Glomerular visceral epithelial cell (primary cell): ENCODE measurements at regions not wholly inside any gene's neighbourhood (a gene's known extent, or its start where the extent isn't known, plus 50 kb on each side); places are given as distances from the start of the nearest gene placed in this dataset.
A peak's percentile ranks its signal among the peaks of the same experiment; 100 is the strongest.
"Not testable (repeated sequence)": the region's sequence is repeated elsewhere in the genome, so short reads cannot be mapped to it uniquely, and the experiment has no call there.

Source experiments
- DNase-seq: peaks from one replicate; pipeline ENCODE4 v3.0.0-alpha.2; 2016; ENCODE audit errors: extremely low spot score

DNA sequence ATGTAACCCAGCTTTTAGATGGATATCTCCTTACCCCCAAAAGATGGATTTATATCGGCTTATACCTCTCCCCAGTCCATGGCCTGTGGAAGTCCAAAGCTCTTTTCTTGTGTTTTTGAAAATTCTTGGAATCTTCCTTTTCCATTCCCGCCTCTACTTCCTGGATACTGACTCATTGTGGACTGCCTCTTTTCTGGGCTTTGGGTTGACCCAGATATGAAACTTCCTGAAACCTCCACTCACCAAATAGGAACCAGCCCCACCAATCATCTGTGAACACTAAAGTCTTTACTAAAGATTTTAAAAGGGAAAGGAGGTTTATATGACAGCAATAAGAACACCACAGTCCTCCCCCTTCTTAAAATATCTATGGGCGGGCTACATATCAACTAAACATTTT is 163.4 kb upstream of the SYN3 start:
- no peak for DNase-seq

DNA sequence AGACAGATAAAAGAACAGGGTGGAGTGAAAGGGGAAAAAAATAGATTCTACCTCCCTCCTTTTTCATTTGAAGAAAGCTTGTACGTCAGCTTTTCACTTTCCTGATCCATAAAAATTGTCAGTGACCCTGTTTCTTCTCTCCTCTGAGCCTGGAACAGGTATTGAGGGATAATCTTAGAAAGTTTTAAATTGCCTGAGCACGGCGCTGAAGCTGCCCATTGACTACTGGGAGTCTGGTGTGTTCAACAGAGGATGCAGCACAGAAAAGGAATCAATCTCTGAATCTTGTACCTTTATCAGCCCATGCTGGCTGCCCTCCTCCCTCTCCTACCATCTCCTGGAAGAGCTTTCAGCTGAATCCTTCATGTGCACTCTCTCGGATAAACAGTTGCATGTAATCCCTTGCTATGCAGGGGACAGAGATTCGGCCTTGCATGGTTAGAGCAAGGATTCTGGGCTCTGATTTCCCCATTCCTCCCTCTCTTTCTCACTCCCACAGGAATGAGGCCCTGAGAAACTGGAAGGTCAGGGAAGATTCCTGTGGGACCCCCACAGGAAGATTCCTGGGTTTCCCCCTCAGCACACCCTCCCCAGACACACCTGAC is 162.4 kb upstream of the SYN3 start:
- DNase-seq: no peak

DNA sequence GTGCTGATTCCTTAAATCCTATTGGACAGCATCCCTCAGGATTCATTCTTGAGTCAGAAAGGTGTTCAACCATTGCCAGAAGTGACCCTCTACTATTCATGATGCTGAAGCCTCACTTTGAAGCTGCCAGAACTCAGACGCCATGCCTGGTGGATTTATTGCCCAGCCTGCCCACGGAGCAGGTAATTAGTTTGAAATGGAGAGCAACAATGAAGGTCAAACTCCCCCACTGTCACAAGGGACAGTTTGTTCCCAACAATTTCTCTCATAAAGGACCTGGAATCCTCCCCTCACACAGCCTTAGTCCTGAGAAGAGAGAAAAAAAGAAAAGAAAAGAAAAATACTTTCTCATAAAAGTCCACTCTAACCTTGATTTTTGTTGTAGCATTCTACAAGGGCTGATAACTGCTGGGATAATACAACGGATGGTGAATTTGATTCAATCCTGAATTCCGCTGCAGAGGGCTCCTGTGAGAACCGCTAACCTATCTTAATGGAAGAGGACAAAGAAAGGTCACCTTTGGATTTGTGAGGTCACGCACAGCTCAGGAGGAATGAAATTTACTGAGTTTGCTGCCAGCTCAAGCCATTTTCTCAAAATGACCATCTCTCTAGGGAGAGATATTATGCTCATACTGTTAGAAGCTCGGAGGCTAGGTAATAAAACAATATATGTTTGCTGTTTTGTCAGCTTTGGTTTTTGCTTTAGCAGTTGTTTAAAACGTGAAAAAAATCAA is 161.6 kb upstream of the SYN3 start:
- DNase-seq: no peak

DNA sequence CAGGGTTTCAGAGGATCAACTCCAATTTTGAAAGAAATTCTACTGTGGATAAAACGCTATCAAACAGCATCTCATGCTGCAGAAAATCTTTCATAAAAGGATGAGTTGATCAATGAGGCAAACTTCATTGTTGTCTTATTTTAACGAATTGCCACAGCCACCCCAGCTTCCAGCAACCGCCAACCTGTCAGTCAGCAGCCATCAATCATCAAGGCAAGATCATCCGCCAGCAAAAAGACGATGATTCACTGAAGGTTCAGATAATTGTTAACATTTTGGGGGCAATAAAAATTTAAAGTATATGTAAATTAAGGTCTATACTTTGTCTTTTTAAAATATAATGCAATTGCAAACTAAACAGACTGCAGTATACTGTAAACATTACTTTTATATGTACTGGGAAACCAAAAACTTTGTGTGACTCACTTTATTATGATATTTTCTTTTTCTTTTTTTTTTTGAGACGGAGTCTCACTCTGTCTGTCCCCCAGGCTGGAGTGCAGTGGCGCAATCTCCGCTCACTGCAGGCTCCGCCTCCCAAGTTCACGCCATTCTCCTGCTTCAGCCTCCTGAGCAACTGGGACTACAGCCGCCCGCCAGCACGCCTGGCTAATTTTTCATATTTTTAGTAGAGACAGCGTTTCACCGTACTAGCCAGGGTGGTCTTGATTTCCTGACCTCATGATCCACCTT is 155.3 kb upstream of the SYN3 start:
- no peak for DNase-seq

DNA sequence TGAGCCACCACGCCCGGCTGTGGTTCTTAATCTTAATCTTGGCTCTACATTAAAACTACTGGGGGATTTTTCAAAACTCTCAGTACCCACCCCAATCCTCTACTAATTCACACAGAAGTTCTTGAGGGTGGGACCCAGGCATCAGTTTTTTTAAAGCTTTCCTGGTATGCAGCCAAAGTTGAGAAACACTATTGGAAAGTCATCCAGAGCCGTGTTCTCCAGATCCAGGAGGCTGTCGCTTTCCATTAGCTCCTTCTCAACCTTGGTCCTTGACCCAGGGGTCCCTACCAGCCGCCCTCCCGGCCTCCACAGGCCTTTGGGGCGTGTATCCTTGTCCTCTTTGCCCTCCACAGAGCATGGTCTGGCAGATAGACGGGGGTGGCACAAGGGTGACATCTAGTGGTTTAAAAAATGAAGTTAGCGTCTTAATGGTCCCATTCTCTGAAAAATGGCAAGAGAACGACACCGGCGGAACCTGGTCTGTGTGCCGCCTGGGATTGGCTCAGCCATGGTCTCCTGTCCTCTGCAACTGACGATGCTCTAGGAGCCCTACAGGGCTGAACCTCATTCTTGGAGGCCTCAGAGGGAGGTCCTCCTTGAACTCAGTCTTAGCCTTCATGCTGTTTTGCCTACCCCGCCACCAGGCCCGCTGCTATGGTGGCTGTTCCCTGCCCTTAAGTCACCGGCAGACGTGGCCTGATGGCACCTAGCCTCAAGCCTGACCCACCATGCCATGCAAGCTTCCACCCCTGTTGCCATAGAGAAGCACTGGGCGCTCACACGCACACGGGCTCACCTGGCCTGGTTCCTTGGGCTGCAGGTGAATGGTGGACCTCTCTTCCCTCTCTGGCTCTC is 152.0 kb upstream of the SYN3 start:
- DNase-seq: peak; percentile 22

DNA sequence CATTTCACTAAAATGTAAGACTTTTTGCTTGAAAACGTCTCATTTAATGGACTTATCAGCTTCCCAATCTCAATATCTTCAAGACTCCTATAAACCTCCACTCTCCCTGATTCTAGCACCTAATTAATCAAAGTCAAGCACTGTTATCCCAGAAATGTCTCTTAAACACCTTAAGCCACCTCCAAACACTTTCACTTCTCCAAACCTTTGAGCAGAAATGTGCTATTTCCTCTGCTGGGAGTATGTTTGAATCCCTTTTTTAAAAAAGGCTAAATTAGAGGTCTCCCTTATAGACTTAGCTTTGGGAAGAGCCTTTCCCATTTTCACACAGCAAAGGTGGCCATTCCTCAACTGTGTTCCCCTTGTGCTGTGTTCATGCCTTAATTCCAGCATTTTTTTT is 146.2 kb upstream of the SYN3 start:
- DNase-seq: no peak

DNA sequence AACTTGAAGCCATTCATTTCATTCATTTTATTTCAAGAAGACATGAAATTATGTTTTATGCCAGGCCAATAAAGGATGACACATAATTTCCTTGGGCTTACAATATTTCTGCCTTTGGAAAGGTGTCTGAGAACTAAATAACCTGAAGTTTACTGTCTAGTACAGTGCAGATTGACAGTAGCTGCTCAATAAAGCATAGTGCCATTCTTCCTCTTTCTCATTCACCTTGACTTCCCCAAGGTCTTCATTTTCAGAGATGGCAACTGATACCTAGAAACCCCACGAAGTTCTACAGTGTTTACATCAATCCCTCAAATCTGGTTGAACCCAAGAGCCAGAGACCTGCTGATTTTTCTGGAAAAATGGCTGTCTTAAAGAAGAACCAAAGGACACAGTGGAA is 144.3 kb upstream of the SYN3 start:
- DNase-seq: no peak

DNA sequence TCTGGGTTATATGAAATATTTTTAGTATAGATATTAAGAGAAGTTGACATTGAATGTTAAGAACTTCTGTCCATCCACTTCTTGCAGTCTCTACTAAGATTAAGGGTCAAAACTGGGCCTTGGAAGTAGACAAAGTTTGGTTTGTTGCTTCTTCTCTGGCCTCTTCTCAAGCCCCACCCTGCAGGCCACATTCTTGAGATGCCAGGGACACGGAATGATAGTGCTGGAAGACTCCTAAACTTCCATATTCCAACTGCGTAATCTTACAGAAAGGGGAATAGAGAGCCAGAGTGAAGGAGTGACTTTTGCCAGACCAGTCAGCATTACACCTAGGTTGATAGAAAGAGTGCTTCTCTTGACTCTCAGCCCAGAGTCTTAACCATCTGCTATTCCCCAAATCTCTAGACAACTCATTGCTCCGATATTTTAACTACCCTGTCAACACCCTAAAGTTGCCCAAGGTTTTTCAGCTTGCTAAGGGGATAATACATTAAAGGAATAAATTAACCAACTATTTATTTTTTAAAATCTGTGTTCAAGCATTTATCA is 136.4 kb upstream of the SYN3 start:
- DNase-seq: no peak

DNA sequence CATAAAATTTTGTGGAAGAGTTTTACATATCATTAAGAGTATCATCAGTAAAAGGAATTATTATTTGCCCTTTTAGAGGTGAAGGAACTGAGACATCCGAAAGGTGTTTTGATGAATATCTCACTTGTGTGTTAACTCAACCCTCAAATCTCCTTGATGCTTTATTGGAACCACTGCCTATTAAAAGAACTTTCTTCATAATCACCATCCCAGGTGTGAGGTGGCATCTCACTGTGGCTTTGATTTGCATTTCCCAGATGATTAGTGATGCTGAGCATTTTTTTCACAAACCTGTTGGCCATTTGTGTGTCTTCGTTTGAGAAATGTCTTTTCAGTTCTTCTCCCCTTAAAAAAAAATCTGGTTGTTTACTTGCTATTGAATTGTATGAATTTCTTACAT is 134.0 kb upstream of the SYN3 start:
- DNase-seq: no peak

DNA sequence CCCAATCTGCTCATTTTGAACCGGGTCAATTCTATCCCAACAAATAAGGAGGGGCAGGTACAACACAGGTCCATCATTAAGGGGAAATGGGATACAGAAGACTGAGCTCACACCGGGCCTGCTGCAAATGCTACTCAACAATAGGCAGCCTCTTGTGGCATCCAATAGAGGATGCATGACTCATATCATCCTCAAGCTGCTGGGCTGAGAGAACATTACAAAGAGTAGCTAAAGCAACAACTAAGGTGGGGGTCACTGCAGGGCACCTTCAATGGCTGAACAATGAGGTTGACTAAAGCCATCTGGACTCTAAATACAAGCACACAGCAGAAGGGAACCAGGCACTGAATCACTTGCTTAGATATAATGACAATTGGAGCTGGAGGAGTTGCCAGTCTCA is 130.1 kb upstream of the SYN3 start:
- no peak for DNase-seq

DNA sequence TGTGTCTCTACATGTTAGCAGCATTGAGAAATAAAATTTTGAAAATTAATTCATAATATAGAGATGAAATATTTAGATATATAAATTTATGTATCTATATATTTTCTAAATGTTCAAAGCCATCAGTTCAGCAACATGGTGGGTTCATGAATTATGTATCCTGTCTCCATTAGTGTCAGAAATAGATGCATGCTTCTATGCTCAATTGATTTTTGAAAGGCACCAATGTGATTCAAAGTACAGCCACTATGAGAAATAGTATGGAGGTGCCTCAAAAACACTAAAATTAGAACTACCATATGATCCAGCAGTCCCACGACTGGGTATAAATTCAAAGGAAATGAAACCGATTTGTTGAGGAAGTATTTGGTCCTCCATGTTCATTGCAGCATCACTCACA is 128.6 kb upstream of the SYN3 start:
- DNase-seq: no peak

DNA sequence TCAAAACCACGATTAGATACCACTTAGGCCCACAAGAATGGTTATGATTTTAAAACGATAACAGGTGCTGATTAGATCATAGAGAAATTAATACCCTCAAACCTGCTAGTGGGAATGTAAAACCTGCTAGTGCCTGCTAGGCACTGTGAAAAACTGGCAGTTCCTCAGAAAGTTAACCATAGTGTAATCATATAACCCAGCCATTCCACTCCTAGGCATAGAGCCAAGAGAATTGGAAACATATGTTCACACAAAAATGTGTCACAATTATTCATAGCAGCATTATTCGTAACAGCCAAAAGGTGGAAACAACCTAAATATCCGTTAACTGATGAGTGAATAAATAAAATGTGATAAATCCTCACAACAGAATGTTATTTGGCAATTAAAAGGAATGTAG is 122.2 kb upstream of the SYN3 start:
- DNase-seq: no peak

DNA sequence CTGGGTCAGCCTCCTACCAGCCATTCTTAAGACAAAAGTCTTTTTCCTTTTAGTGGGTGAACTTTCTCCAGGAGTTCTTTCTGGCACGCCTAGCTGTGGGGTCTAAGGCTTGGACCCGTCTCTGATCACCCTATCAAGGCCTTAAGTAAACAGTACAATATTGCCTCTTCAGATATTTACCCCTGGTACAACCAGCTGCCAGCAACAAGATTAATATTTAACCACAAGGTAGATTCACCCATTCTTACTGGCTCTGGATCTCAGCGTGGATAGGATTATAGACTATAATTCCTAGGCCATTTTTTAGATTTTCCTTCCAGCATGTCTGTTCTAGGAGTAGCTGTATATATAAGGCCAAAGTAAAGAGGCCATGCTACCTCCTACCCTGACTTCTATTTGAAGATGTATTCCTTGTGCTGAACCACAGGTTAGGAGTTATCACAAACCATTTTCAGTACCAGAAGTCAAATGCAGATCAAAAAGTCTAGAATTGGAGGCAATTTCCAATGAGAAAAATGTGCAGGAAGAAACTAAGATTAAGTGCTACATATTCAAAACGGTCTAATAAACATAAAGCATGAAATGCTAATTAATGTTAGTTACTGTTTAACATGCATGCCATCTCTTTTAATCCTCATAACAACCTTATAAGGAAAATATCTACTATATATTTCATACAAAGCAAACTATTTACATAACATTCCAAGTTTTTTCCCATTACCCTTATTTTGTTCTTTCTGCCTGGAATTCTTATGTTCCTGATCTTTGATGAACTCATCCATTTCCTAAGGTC is 110.0 kb upstream of the SYN3 start:
- DNase-seq: no peak

DNA sequence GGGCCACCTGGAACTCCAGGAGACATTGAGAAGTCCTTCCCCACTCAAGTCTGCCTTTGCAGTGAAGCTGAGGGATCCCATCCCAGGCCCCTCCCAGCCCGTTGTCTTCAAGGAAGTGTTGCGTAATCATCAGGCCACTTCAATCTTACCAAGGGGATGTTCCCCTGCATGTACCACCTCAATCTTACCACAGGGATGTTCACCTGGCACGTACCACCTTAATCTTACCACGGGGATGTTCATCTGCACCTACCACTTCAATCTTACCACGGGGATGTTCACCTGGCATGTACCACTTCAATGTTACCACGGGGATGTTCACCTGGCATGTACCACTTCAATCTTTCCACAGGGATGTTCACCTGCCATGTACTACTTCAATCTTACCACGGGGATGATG is 108.0 kb upstream of the SYN3 start:
- DNase-seq: no peak

DNA sequence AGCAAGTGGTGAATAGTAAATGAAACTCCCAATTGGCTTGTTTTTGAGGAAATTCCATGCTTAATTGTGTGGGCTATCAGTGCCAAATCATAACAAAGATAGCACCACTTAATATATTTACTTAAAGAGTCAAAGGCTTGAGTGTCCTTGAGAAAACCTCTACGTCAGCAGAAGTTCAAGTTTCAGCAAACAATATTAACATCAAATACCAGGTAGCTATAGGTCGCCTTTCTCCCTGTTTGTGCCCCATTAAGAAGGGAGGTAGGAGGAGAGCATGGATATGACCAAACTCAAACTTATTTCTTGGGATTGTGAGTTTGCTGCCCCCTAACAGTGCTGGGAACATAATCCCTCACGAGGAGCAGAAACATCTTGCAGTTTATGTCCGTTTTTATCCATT is 105.6 kb upstream of the SYN3 start:
- DNase-seq: no peak

DNA sequence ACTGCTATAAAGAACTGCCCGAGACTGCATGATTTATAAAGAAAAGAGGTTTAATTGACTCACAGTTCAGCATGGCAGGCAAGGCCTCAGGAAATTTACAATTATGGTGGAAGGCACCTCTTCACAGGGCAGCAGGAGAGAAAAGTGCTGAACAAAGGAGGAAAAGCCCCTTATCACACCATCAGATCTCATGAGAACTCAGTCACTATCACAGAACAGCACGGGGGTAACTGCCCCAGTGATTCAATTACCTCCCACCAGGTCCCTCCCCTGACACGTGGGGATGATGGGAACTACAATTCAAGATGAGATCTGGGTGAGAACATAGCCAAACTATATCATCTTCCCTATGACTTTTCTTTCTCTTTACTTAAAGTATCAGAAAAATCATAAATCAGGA is 104.0 kb upstream of the SYN3 start:
- DNase-seq: no peak

DNA sequence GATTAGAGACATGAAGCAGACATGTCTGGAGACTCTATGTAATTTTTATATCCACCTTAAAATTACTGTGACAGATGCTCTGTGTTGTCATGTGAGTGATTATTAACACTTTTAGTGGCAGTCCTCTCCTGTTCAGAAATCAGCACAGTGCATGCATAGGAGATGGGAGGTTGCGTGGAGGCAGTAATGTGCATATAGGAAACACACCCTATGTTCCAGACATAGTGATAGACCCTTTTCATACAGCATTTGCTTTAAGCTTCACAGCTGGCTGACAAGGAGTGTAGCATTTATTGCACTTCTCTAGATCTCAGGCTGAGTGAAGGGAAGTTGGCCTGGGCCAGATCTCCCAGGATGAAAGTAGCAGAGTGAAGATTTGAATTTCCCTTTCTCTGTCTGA is 102.3 kb upstream of the SYN3 start:
- DNase-seq: no peak

DNA sequence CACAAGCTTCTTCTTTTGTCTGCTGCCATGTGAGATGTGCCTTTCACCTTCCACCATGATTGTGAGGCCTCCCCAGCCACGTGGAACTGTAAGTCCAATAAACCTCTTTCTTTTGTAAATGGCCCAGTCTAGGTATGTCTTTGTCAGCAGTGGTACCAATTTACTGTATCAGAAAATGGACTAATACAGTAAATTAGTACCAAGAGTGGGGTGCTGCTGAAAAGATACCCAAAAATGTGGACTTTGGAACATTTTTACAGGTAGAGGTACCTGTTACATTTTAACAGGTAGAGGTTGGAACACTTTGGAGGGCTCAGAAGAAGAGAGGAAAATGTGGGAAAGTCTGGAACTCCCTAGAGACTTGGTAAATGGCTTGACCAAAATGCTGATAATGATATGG is 96.8 kb upstream of the SYN3 start:
- DNase-seq: not testable (repeated sequence)

DNA sequence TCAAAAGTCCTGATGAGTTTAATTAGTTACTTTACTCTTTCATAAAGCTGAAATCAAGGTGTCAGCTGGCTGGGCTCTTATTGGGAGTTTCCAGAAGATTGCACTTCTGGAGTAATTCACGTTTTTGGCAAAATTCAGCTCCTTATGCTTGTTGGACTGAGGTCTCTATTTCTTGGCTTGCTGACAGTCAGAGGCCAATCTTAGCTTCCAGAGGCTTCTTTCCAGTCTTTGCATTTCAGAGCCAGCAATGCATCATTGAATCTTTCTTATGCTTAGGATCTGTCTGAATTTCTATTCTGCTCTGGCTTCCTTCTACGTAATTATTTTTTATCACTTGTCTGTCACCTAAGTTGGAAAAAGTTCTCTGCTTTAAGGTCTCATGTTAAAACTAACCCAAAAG is 91.4 kb upstream of the SYN3 start:
- no peak for DNase-seq

DNA sequence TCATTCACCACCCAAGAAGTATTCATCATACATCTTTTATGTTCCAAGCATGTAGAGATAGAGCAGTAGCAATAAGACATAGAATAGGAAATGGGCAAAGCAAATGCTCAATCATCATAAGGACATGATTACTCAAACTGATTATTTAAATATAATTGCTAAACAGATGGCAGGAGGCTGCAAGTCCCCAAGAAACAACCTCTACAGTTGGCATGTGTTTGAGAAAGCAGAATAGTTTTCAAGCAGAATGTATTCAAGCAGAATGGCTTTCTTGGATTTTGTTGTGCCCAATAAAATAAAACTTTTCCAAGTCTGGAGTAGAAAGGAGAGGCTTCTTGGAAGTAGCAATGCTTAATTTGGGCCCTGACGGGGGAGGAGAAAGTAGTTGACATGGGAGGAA is 86.5 kb upstream of the SYN3 start:
- no peak for DNase-seq
